ENCODE measurements at regions not wholly inside any gene's neighbourhood (a gene's known extent, or its start where the extent isn't known, plus 50 kb on each side); places are given as distances from the start of the nearest gene placed in this dataset.

GRCh38 chr3:30314757-30315325 lies 291.6 kb upstream of the TGFBR2 start:
- TF ChIP-seq CTCF (conservative IDR thresholded peaks at IDR 0.05 in 1 of 2, IDR thresholded peaks at IDR 0.05 in 1 of 2; ENCODE audit: low read depth in 1 of 2, low read length in 2 of 2) (no peak), EZH2 (IDR thresholded peaks at IDR 0.05; ENCODE audit: low read length, missing control alignments) (no peak)

All from fibroblast of lung (primary cell).